ENCODE measurements at regions not wholly inside any gene's neighbourhood (a gene's known extent, or its start where the extent isn't known, plus 50 kb on each side); places are given as distances from the start of the nearest gene placed in this dataset.

DNA sequence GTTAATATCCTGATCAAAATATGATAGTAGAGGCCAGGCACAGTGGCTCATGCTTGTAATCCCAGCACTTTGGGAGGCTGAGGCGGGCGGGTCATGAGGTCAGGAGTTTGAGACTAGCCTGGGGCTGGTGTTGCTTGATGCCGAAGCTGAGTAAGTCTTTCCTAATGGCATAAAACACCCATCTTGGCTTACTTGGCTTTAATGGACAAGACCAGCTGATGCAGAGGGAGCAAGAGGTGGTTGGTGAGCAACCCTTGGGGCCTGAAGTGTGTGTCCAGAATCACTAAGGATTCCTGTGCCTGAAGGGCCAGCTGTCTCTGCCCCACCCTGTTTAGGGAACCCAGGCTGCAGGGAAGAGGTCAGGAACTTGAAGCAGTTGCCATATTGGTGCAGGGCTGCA, 217.2 kb downstream of the ARL4C start:
- Histone ChIP-seq H3K4me2 (ENCODE audit: low read length) (no peak overlapping the region), H2AK5ac (ENCODE audit: low read length) (no peak overlapping the region), H3K4me3 (ENCODE audit: low read length) (no peak overlapping the region), H3K27me3 (ENCODE audit: insufficient read depth, low read length, poor library complexity) (no peaks in the 10 kb centered on the region), H3K79me2 (ENCODE audit: control insufficient read depth, insufficient read depth, low read length) (no peaks in the 10 kb centered on the region), H3K18ac (ENCODE audit: low read length) (no peak overlapping the region), H2BK120ac (ENCODE audit: low read depth, low read length) (no peak overlapping the region), H3K79me1 (ENCODE audit: low read length) (no peaks in the 10 kb centered on the region), H3K56ac (ENCODE audit: low read length) (no peak overlapping the region), H3K4me1 (ENCODE audit: control insufficient read depth, low read depth, low read length) (no peaks in the 10 kb centered on the region), H3K27ac (ENCODE audit: low read depth, low read length) (no peak overlapping the region), H3K23ac (ENCODE audit: low read length) (no peak overlapping the region), H3K36me3 (ENCODE audit: control insufficient read depth, insufficient read depth, low read length) (no peaks in the 10 kb centered on the region), H4K5ac (ENCODE audit: low read length) (no peak overlapping the region), H2BK15ac (replicated peaks; ENCODE audit: low read depth) (no peak overlapping the region), H4K8ac (ENCODE audit: low read depth, low read length) (no peak overlapping the region), H3K4ac (ENCODE audit: low read depth, low read length) (no peak overlapping the region), H3K9ac (ENCODE audit: low read length) (no peak overlapping the region), H2BK5ac (ENCODE audit: low read length) (no peak overlapping the region)
- DNase-seq = no peak
- WGBS (ENCODE audit: extremely low coverage, insufficient coverage, low lambda C conversion rate) = no CpG with 5 or more reads among the region's 3 CpGs

DNA sequence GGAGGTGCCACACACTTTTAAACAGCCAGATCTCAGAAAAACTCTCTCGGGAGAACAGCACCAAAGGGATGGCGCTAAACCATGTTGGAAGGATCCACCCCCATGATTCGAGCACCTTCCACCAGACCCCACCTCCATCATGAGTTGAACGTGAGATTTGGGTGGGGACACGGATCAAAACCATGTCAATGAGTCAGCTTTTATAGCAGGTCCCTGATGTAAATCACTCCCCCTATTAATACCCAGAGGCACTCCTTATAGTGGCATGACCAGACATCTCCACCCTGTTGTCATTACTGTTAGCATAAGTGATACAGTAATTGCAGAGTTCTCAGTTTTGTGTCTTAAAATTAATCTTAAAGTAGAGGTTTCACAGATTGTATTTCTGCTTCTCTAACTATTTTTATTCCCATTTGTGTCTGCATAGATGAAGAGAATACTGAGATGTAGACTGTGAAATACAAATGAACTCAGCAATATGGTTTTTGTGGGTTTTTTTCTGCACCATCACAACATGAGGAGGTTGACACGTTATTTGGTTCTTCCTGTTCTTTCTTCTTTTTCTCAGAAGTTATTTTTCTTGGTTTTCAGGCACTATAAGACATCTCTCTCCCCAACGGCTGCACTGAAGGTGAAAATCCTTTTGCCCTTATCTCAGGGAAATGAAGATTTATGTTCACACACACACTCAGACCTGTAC, 218.2 kb downstream of the ARL4C start:
- no peak overlapping the region for H3K23ac ChIP-seq (ENCODE audit: low read length)
- no peak for DNase-seq
- H3K4me3 ChIP-seq (ENCODE audit: low read length) = no peak overlapping the region
- H3K18ac ChIP-seq (ENCODE audit: low read length) = no peak overlapping the region
- WGBS (ENCODE audit: extremely low coverage, insufficient coverage, low lambda C conversion rate) = no CpG with 5 or more reads among the region's 7 CpGs
- H3K4me2 ChIP-seq (ENCODE audit: low read length) = no peak overlapping the region
- no peaks in the 10 kb centered on the region for H3K27me3 ChIP-seq (ENCODE audit: insufficient read depth, low read length, poor library complexity)
- no peak overlapping the region for H3K27ac ChIP-seq (ENCODE audit: low read depth, low read length)
- H3K4ac ChIP-seq (ENCODE audit: low read depth, low read length) = no peak overlapping the region
- no peak overlapping the region for H4K5ac ChIP-seq (ENCODE audit: low read length)
- no peaks in the 10 kb centered on the region for H3K4me1 ChIP-seq (ENCODE audit: control insufficient read depth, low read depth, low read length)
- H2AK5ac ChIP-seq (ENCODE audit: low read length) = no peak overlapping the region
- H3K36me3 ChIP-seq (ENCODE audit: control insufficient read depth, insufficient read depth, low read length) = no peaks in the 10 kb centered on the region
- no peak overlapping the region for H2BK5ac ChIP-seq (ENCODE audit: low read length)
- no peak overlapping the region for H4K8ac ChIP-seq (ENCODE audit: low read depth, low read length)
- no peak overlapping the region for H2BK120ac ChIP-seq (ENCODE audit: low read depth, low read length)
- H3K79me2 ChIP-seq (ENCODE audit: control insufficient read depth, insufficient read depth, low read length) = no peaks in the 10 kb centered on the region
- H3K9ac ChIP-seq (ENCODE audit: low read length) = no peak overlapping the region
- H2BK15ac ChIP-seq (replicated peaks; ENCODE audit: low read depth) = no peak overlapping the region
- H3K56ac ChIP-seq (ENCODE audit: low read length) = no peak overlapping the region
- no peaks in the 10 kb centered on the region for H3K79me1 ChIP-seq (ENCODE audit: low read length)

DNA sequence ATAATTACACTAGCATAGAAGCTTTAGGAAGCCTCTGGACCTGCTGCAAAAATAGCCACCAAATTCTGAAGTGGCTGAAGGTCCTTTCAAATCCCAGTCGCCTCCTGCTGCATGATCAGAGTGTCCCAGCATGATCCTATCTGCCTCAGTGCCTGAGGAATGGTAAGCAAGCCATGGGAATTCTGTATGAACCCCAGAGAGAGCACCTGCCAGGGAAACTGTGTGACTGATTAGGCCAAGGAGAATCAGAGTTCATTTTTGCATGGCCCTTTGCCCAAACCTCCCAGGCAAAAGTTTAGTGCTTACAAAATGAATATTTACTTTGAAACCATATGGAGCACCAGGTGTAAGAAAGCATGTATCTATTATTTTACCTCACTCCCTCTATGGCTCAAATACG, 221.4 kb downstream of the ARL4C start:
- Histone ChIP-seq H3K4me1 (ENCODE audit: control insufficient read depth, low read depth, low read length) (no peaks in the 10 kb centered on the region), H3K79me2 (ENCODE audit: control insufficient read depth, insufficient read depth, low read length) (no peaks in the 10 kb centered on the region), H3K36me3 (ENCODE audit: control insufficient read depth, insufficient read depth, low read length) (no peaks in the 10 kb centered on the region), H2BK15ac (replicated peaks; ENCODE audit: low read depth) (no peak overlapping the region), H4K8ac (ENCODE audit: low read depth, low read length) (no peak overlapping the region), H3K18ac (ENCODE audit: low read length) (no peak overlapping the region), H3K9ac (ENCODE audit: low read length) (no peak overlapping the region), H3K4me2 (ENCODE audit: low read length) (no peak overlapping the region), H4K5ac (ENCODE audit: low read length) (no peak overlapping the region), H3K4ac (ENCODE audit: low read depth, low read length) (no peak overlapping the region), H3K27me3 (ENCODE audit: insufficient read depth, low read length, poor library complexity) (no peaks in the 10 kb centered on the region), H2BK120ac (ENCODE audit: low read depth, low read length) (no peak overlapping the region), H2AK5ac (ENCODE audit: low read length) (no peak overlapping the region), H3K56ac (ENCODE audit: low read length) (no peak overlapping the region), H3K23ac (ENCODE audit: low read length) (no peak overlapping the region), H3K4me3 (ENCODE audit: low read length) (no peak overlapping the region), H3K27ac (ENCODE audit: low read depth, low read length) (no peak overlapping the region), H2BK5ac (ENCODE audit: low read length) (no peak overlapping the region), H3K79me1 (ENCODE audit: low read length) (no peaks in the 10 kb centered on the region)
- no CpG with 5 or more reads among the region's 2 CpGs for WGBS (ENCODE audit: extremely low coverage, insufficient coverage, low lambda C conversion rate)
- no peak for DNase-seq

DNA sequence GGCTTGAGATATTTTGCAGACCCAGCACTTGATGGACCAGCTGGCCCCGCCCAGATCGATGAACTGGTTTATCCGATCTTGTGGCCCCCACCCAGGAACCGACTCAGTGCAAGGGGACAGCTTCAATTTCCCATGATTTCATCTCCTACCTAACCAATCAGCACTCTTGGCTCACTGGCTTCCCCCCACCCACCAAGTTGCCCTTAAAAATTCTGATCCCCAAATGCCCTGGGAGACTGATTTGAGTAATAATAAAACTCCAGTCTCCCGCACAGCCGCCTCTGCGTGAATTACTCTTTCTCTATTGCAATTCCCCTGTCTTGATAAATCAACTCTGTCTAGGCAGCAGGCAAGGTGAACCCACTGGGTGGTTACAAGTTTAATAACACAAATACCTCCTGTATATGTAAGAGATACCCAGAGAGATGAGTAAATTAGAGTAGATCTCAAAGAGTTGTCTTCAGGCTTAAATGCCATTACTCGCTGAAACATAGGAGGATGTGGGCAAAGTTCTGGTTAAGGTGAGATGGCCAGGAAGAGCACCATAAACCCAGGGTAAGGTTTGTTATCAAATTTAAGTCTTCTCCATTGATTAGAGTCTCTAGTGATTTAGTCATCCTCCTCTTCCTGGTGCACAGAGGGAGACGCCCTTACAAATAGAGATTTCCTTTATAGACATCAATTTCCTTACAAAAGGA, 222.8 kb downstream of the ARL4C start:
- no CpG with 5 or more reads among the region's 9 CpGs for WGBS (ENCODE audit: extremely low coverage, insufficient coverage, low lambda C conversion rate)
- Histone ChIP-seq H4K8ac (ENCODE audit: low read depth, low read length) (no peak overlapping the region), H3K23ac (ENCODE audit: low read length) (no peak overlapping the region), H3K18ac (ENCODE audit: low read length) (no peak overlapping the region), H2BK120ac (ENCODE audit: low read depth, low read length) (no peak overlapping the region), H2AK5ac (ENCODE audit: low read length) (no peak overlapping the region), H3K9ac (ENCODE audit: low read length) (no peak overlapping the region), H3K27me3 (ENCODE audit: insufficient read depth, low read length, poor library complexity) (no peaks in the 10 kb centered on the region), H3K36me3 (ENCODE audit: control insufficient read depth, insufficient read depth, low read length) (no peaks in the 10 kb centered on the region), H2BK15ac (replicated peaks; ENCODE audit: low read depth) (no peak overlapping the region), H3K4ac (ENCODE audit: low read depth, low read length) (no peak overlapping the region), H3K79me2 (ENCODE audit: control insufficient read depth, insufficient read depth, low read length) (no peaks in the 10 kb centered on the region), H3K4me2 (ENCODE audit: low read length) (no peak overlapping the region), H3K79me1 (ENCODE audit: low read length) (no peaks in the 10 kb centered on the region), H3K56ac (ENCODE audit: low read length) (no peak overlapping the region), H2BK5ac (ENCODE audit: low read length) (no peak overlapping the region), H4K5ac (ENCODE audit: low read length) (no peak overlapping the region), H3K27ac (ENCODE audit: low read depth, low read length) (no peak overlapping the region), H3K4me3 (ENCODE audit: low read length) (no peak overlapping the region), H3K4me1 (ENCODE audit: control insufficient read depth, low read depth, low read length) (no peaks in the 10 kb centered on the region)
- no peak for DNase-seq

DNA sequence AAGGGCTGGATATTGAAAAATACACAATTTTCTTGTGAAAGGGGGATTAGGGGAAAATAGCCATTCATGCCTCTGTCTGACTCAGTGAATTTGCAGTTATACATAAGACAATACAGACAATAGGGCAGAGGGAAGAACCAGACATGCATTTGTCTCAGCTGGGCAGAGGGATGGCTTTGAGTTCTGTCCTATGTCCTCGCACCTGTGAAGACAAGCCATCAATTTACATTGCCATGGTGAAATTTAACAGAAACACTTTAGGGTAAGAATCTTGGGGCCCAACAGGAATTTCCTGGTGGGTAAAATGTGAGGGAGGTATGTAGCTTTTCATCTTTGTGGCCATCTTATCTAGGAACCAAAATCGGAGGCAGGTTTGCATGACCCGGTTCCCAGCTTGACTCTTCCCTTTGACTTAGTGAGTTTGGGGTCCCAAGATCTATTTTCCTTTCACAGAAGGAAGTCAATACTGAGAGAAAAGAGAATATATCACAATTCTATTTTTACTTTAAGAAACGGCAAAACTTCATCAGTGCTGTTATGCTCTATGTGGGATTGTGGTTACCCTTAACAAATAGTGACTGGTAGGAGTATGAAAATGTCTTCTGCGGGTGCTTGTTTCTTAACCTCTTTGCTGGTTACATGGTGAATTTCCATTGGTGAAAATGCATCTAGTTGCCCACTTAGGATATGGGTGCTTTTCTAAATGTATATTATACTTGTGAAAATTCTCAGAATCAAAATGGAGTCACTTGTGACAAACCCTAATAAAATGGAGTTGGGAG, 221.8 kb downstream of the SPP2 start:
- H2BK120ac ChIP-seq (ENCODE audit: low read depth, low read length) = no peak overlapping the region
- no peak overlapping the region for H2BK5ac ChIP-seq (ENCODE audit: low read length)
- no peak overlapping the region for H3K4ac ChIP-seq (ENCODE audit: low read depth, low read length)
- no peak overlapping the region for H3K23ac ChIP-seq (ENCODE audit: low read length)
- H3K56ac ChIP-seq (ENCODE audit: low read length) = no peak overlapping the region
- no peak overlapping the region for H3K4me2 ChIP-seq (ENCODE audit: low read length)
- no peaks in the 10 kb centered on the region for H3K36me3 ChIP-seq (ENCODE audit: control insufficient read depth, insufficient read depth, low read length)
- no peak overlapping the region for H3K9ac ChIP-seq (ENCODE audit: low read length)
- no peak overlapping the region for H3K18ac ChIP-seq (ENCODE audit: low read length)
- DNase-seq = no peak
- no peak overlapping the region for H2AK5ac ChIP-seq (ENCODE audit: low read length)
- WGBS (ENCODE audit: extremely low coverage, insufficient coverage, low lambda C conversion rate) = no CpG with 5 or more reads among the region's 5 CpGs
- H3K27me3 ChIP-seq (ENCODE audit: insufficient read depth, low read length, poor library complexity) = no peaks in the 10 kb centered on the region
- H3K79me2 ChIP-seq (ENCODE audit: control insufficient read depth, insufficient read depth, low read length) = no peaks in the 10 kb centered on the region
- no peaks in the 10 kb centered on the region for H3K4me1 ChIP-seq (ENCODE audit: control insufficient read depth, low read depth, low read length)
- no peaks in the 10 kb centered on the region for H3K79me1 ChIP-seq (ENCODE audit: low read length)
- no peak overlapping the region for H4K5ac ChIP-seq (ENCODE audit: low read length)
- no peak overlapping the region for H3K27ac ChIP-seq (ENCODE audit: low read depth, low read length)
- no peak overlapping the region for H3K4me3 ChIP-seq (ENCODE audit: low read length)
- no peak overlapping the region for H2BK15ac ChIP-seq (replicated peaks; ENCODE audit: low read depth)
- no peak overlapping the region for H4K8ac ChIP-seq (ENCODE audit: low read depth, low read length)

All from mesendoderm (in vitro differentiated cells).